SK-N-SH (cell line): ENCODE measurements at regions not wholly inside any gene's neighbourhood (a gene's known extent, or its start where the extent isn't known, plus 50 kb on each side); places are given as distances from the start of the nearest gene placed in this dataset.
"Not testable (repeated sequence)": the region's sequence is repeated elsewhere in the genome, so short reads cannot be mapped to it uniquely, and the experiment has no call there.

Experiments used
- CTCF ChIA-PET: fragments of 300-600, 350-600 bp; formaldehyde crosslinking; extraction: SDS; loops from one replicate; lab custom pipeline; 2021; lab: Yijun Ruan, JAX
- POLR2A ChIA-PET: fragments of 350-600 bp; sonication (Branson Sonifier 250); formaldehyde crosslinking; extraction: SDS; loops from one replicate; lab custom pipeline; 2020; ENCODE audit warnings: antibody characterized with exemption, inconsistent platforms; lab: Yijun Ruan, JAX
- DNase-seq: peaks from one replicate; pipeline ENCODE4 v3.0.0; 2012
- H2AFZ ChIP-seq: fragments of 200-600 bp; sonication (generic); 2 replicates; pipeline ENCODE4 v1.8.1; 2016; ENCODE audit warnings: antibody characterized with exemption, mild to moderate bottlenecking, low read depth
- H3F3A ChIP-seq: fragments of 200-600 bp; sonication (generic); replicated peaks from 2 replicates; pipeline ENCODE3; 2016; ENCODE audit warnings: antibody characterized with exemption, mild to moderate bottlenecking; ENCODE audit not compliant: insufficient read depth
- H3K27ac ChIP-seq, 2 experiments: fragments of 200-500 bp in 1 of 2; fragments of 200-600 bp in 1 of 2; sonication (Bioruptor generic) in 1 of 2; sonication (generic), shearing (Covaris generic) in 1 of 2; 2 replicates each; pipeline versions ENCODE4 v1.5.1 to v1.6.1; 2014 to 2016; ENCODE audit warnings: low read depth in 2 of 2, inconsistent platforms in 1 of 2, low read length in 1 of 2, mild to moderate bottlenecking in 1 of 2, mixed read lengths in 1 of 2
- H3K27me3 ChIP-seq: fragments of 200-600 bp; sonication (generic), shearing (Covaris generic); 2 replicates; pipeline ENCODE4 v1.6.1; 2016; ENCODE audit warnings: mixed run types; ENCODE audit not compliant: insufficient read depth
- H3K36me3 ChIP-seq, 2 experiments: fragments of 200-500 bp in 1 of 2; fragments of 200-600 bp in 1 of 2; sonication (Bioruptor generic) in 1 of 2; sonication (generic) in 1 of 2; replicated peaks in 1 of 2; 2 replicates each; pipeline versions ENCODE3 to v1.5.1; 2014 to 2016; ENCODE audit warnings: low read length in 1 of 2, mild to moderate bottlenecking in 1 of 2; ENCODE audit not compliant: insufficient read depth in 2 of 2, control insufficient read depth in 1 of 2
- H3K4me1 ChIP-seq, 2 experiments: fragments of 200-500 bp in 1 of 2; fragments of 200-600 bp in 1 of 2; sonication (Bioruptor generic) in 1 of 2; sonication (generic), shearing (Covaris generic) in 1 of 2; 2 replicates each; pipeline versions ENCODE4 v1.5.1 to v1.6.1; 2014 to 2016; ENCODE audit warnings: low read depth in 1 of 2, low read length in 1 of 2, mixed run types in 1 of 2; ENCODE audit not compliant: insufficient read depth in 2 of 2, control insufficient read depth in 1 of 2
- H3K4me2 ChIP-seq: fragments of 200-600 bp; sonication (generic), shearing (Covaris generic); 2 replicates; pipeline ENCODE4 v1.6.1; 2017; ENCODE audit warnings: mixed run types
- H3K4me3 ChIP-seq, 2 experiments: fragments of 200-500 bp in 1 of 2; fragments of 200-600 bp in 1 of 2; sonication (Bioruptor generic) in 1 of 2; sonication (generic), shearing (Covaris generic) in 1 of 2; 2 replicates each; pipeline versions ENCODE4 v1.5.1 to v1.8.1; 2014 to 2016; ENCODE audit warnings: low read depth in 2 of 2, inconsistent platforms in 1 of 2, low read length in 1 of 2, mild to moderate bottlenecking in 1 of 2, mixed read lengths in 1 of 2, moderate library complexity in 1 of 2
- H3K79me2 ChIP-seq: fragments of 200-600 bp; sonication (generic); 2 replicates; pipeline ENCODE4 v1.8.1; 2017; ENCODE audit warnings: mild to moderate bottlenecking; ENCODE audit not compliant: insufficient read depth
- H3K9ac ChIP-seq: fragments of 200-600 bp; sonication (generic); 2 replicates; pipeline ENCODE4 v1.6.1; 2017; ENCODE audit warnings: mixed run types
- H3K9me2 ChIP-seq: fragments of 200-600 bp; sonication (generic); 2 replicates; pipeline ENCODE4 v1.6.1; 2017; ENCODE audit warnings: mixed run types
- H3K9me3 ChIP-seq: fragments of 200-600 bp; sonication (generic); 2 replicates; pipeline ENCODE4 v1.6.1; 2017; ENCODE audit warnings: mixed run types, mild to moderate bottlenecking, moderate library complexity
- H4K20me1 ChIP-seq: fragments of 200-600 bp; sonication (generic); 2 replicates; pipeline ENCODE4 v1.6.1; 2017; ENCODE audit warnings: mild to moderate bottlenecking, mixed run types; ENCODE audit not compliant: insufficient read depth
- EZH2phosphoT487 ChIP-seq: fragments of 200-600 bp; sonication (generic); IDR thresholded peaks from 2 replicates; pipeline ENCODE4 v1.6.1; 2017; ENCODE audit warnings: low read depth, mixed run types, mild to moderate bottlenecking, antibody characterized with exemption, moderate library complexity, borderline replicate concordance
- FOSL2 ChIP-seq: IDR thresholded peaks from 2 replicates; pipeline ENCODE4 v1.4.0; 2012; ENCODE audit warnings: low read depth, mild to moderate bottlenecking, moderate library complexity, borderline replicate concordance
- GATA2 ChIP-seq: sonication (generic); formaldehyde crosslinking; IDR thresholded peaks from 2 replicates; pipeline ENCODE4 v1.5.0; 2020; ENCODE audit warnings: mild to moderate bottlenecking, missing genetic modification reagents
- JUND ChIP-seq: IDR thresholded peaks from 2 replicates; pipeline ENCODE4 v1.4.0; 2012
- NFIC ChIP-seq: IDR thresholded peaks from 2 replicates; pipeline ENCODE4 v1.4.0; 2012; ENCODE audit warnings: borderline replicate concordance
- POLR2AphosphoS5 ChIP-seq: IDR thresholded peaks from 2 replicates; pipeline ENCODE4 v1.6.1; 2012; ENCODE audit warnings: low read depth, low read length
- RAD21 ChIP-seq: IDR thresholded peaks from 2 replicates; pipeline ENCODE4 v1.6.1; 2012; ENCODE audit warnings: mild to moderate bottlenecking, low read length
- SIN3A ChIP-seq: IDR thresholded peaks from 2 replicates; pipeline ENCODE4 v1.6.1; 2012; ENCODE audit warnings: low read depth, mild to moderate bottlenecking, low read length, moderate library complexity, borderline replicate concordance
- SMC3 ChIP-seq: IDR thresholded peaks from 2 replicates; pipeline ENCODE4 v1.6.1; 2012; ENCODE audit warnings: low read depth, low read length, improper control_type of control experiment
- TEAD4 ChIP-seq: IDR thresholded peaks from 2 replicates; pipeline ENCODE4 v1.4.0; 2012; ENCODE audit warnings: mild to moderate bottlenecking, borderline replicate concordance; ENCODE audit not compliant: insufficient read depth
- WGBS: methylation state at CpG from one replicate; pipeline ENCODE4 v1.1.6; 2017; ENCODE audit warnings: low lambda C conversion rate; 5-methylcytosine and 5-hydroxymethylcytosine counted together
- TF ChIP-seq, protein P1 (sequence below): fragments of 200-600 bp; sonication (generic); IDR thresholded peaks from 2 replicates; pipeline ENCODE4 v1.6.1; 2017; ENCODE audit warnings: antibody characterized with exemption, mild to moderate bottlenecking, moderate library complexity
- TF ChIP-seq, protein P2 (sequence below): IDR thresholded peaks from 2 replicates; pipeline ENCODE4 v1.4.0; 2012; ENCODE audit warnings: low read depth, borderline replicate concordance
- TF ChIP-seq, protein P3 (sequence below): IDR thresholded peaks from 2 replicates; pipeline ENCODE4 v1.4.0; 2012; ENCODE audit warnings: low read depth

DNA sequence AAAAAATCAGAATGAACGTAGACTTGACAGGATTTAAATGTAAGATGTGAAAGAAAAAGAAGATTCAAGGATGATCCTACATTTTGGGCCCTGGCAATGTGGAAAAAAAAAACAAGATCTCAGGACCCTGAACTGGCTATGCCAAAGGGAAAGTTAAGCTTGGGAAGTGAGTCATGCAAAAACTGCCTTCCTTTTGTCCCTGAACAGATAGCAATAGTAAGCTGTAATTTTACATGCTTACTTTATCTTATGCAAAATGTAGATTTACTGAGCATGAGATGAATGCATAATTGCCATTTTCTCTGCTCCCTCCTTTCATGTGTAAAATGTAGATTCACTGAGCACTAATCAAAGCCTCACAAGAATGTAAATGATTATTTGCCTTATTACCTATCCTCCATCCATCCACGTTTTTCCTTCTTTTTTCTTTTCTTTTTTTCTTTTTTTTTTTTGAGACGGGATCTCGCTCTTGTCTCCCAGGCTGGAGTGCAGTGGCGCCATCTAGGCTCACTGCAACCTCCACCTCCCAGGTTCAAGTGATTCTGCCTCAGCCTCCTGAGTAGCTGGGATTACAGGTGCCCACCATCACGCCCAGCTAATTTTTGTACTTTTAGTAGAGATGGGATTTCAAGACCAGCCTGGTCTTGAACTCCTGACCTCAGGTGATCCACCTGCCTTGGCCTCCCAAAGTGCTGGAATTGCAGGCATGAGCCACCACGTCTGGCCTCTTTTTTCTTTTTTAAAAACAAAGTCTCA lies 122.7 kb upstream of the PARD3 start:
- H3K36me3 ChIP-seq, H3K9me3 ChIP-seq, H3K4me1 ChIP-seq, H3K27me3 ChIP-seq, H3K9ac ChIP-seq, H3K9me2 ChIP-seq, H3K4me3 ChIP-seq, POLR2A ChIA-PET, DNase-seq, H3F3A ChIP-seq, H4K20me1 ChIP-seq, H3K79me2 ChIP-seq, H3K4me2 ChIP-seq: not testable (repeated sequence)
- peak overlapping the region; percentile 6; the same call in 1 of the 2 replicates for H2AFZ ChIP-seq
- CTCF ChIA-PET, result interaction anchor here (0.7 to 1.6 kb wide), 11 partner anchors 7 to 272 kb away, joined by 3 to 11 read pairs (median 3); no protein-coding TSS in a partner anchor
- TF ChIP-seq FOSL2 (0 out of 2 replicates have a peak, but pooled peaks have one; percentile 19), RAD21 (peak; percentile 33)
- TF ChIP-seq, protein P1, sequence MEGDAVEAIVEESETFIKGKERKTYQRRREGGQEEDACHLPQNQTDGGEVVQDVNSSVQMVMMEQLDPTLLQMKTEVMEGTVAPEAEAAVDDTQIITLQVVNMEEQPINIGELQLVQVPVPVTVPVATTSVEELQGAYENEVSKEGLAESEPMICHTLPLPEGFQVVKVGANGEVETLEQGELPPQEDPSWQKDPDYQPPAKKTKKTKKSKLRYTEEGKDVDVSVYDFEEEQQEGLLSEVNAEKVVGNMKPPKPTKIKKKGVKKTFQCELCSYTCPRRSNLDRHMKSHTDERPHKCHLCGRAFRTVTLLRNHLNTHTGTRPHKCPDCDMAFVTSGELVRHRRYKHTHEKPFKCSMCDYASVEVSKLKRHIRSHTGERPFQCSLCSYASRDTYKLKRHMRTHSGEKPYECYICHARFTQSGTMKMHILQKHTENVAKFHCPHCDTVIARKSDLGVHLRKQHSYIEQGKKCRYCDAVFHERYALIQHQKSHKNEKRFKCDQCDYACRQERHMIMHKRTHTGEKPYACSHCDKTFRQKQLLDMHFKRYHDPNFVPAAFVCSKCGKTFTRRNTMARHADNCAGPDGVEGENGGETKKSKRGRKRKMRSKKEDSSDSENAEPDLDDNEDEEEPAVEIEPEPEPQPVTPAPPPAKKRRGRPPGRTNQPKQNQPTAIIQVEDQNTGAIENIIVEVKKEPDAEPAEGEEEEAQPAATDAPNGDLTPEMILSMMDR, result peak; percentile 60
- peak overlapping the region in 1 of 2 experiments; percentile 21; a peak in 1 of 4 replicates for H3K27ac ChIP-seq
- WGBS, result 41% methylated on average over 7 of the region's 7 CpGs

DNA sequence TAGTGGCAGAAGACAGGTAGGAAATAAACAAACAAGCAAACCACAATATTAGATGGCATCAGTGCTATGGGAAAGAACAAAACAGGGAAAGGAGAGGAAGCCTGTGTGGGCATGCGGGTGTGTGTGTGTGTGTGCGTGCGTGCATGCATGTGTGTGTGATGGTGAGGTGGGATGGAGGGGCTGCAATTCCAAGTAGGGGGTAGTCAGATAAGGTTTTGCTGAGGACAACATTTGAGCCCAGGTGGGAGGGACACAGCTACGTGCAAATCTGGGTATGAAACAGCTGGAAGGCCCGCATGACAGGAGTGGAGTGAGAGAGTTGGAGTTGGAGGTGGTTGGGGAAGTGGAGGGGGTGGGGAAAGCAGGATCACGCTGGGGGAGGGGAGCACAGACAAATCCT lies 121.0 kb upstream of the PARD3 start:
- Histone ChIP-seq H3K36me3 (no peaks in the 10 kb centered on the region), H3K9me3 (no peaks in the 10 kb centered on the region), H4K20me1 (no peaks in the 10 kb centered on the region), H3K79me2 (no peaks in the 10 kb centered on the region), H2AFZ (no peak overlapping the region), H3K27ac (no peak overlapping the region), H3F3A (peaks cover 3% of the 10 kb centered on the region), H3K4me3 (no peak overlapping the region), H3K9me2 (no peaks in the 10 kb centered on the region), H3K4me2 (no peak overlapping the region), H3K27me3 (no peaks in the 10 kb centered on the region), H3K9ac (no peak overlapping the region), H3K4me1 (peaks cover 0 to 3% of the 10 kb centered on the region in 2 experiments; a peak in 1 of 4 replicates)
- ChIA-PET CTCF (no interaction called here), POLR2A (no interaction called here)
- WGBS, result 95% methylated on average over 6 of the region's 6 CpGs
- no peak for DNase-seq
- no peak for TF ChIP-seq EZH2phosphoT487
- TF ChIP-seq, protein P2, sequence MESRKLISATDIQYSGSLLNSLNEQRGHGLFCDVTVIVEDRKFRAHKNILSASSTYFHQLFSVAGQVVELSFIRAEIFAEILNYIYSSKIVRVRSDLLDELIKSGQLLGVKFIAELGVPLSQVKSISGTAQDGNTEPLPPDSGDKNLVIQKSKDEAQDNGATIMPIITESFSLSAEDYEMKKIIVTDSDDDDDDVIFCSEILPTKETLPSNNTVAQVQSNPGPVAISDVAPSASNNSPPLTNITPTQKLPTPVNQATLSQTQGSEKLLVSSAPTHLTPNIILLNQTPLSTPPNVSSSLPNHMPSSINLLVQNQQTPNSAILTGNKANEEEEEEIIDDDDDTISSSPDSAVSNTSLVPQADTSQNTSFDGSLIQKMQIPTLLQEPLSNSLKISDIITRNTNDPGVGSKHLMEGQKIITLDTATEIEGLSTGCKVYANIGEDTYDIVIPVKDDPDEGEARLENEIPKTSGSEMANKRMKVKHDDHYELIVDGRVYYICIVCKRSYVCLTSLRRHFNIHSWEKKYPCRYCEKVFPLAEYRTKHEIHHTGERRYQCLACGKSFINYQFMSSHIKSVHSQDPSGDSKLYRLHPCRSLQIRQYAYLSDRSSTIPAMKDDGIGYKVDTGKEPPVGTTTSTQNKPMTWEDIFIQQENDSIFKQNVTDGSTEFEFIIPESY, result no peak
- TF ChIP-seq SMC3, result no peak
- no peak for TF ChIP-seq SIN3A
- TF ChIP-seq, protein P3, sequence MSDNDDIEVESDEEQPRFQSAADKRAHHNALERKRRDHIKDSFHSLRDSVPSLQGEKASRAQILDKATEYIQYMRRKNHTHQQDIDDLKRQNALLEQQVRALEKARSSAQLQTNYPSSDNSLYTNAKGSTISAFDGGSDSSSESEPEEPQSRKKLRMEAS, result no peak
- no peak for TF ChIP-seq TEAD4
- no peak for TF ChIP-seq GATA2
- no peak for TF ChIP-seq POLR2AphosphoS5
- no peak for TF ChIP-seq JUND
- no peak for TF ChIP-seq NFIC
- TF ChIP-seq, protein P1, result no peak
